HepG2 (cell line): ENCODE measurements at regions not wholly inside any gene's neighbourhood (a gene's known extent, or its start where the extent isn't known, plus 50 kb on each side); places are given as distances from the start of the nearest gene placed in this dataset.

ENCODE experiments used
- CTCF ChIP-seq: sonication (generic); formaldehyde crosslinking; IDR thresholded peaks from 2 replicates; pipeline ENCODE4 v1.5.0; 2020; ENCODE audit warnings: mild to moderate bottlenecking, missing genetic modification reagents, moderate library complexity
- HDAC2 ChIP-seq: sonication (generic); formaldehyde crosslinking; IDR thresholded peaks from 2 replicates; pipeline ENCODE4 v1.4.0; 2020; ENCODE audit warnings: missing genetic modification reagents
- HDAC6 ChIP-seq: fragments of 200-600 bp; sonication (generic); IDR thresholded peaks from 2 replicates; pipeline ENCODE4 v1.7.0; 2017; ENCODE audit warnings: mild to moderate bottlenecking, antibody characterized with exemption, low read length, low read depth
- MEF2D ChIP-seq: sonication (generic); formaldehyde crosslinking; IDR thresholded peaks from 2 replicates; pipeline ENCODE4 v1.5.1; 2020; ENCODE audit warnings: mild to moderate bottlenecking, missing genetic modification reagents
- NCOA2 ChIP-seq: sonication (generic); formaldehyde crosslinking; IDR thresholded peaks from 2 replicates; pipeline ENCODE4 v1.8.0; 2022; ENCODE audit warnings: inconsistent platforms
- POLR2AphosphoS5 ChIP-seq: IDR thresholded peaks from 2 replicates; pipeline ENCODE4 v1.6.1; 2012; ENCODE audit warnings: low read depth, low read length
- SP1 ChIP-seq, 2 experiments: fragments of 450-650 bp in 1 of 2; sonication (generic) in 1 of 2; formaldehyde crosslinking in 1 of 2; IDR thresholded peaks; 2 replicates each; pipeline versions ENCODE4 v1.4.0 to v1.6.1; 2016 to 2020; ENCODE audit warnings: missing genetic modification reagents in 1 of 2
- TARDBP ChIP-seq: sonication (generic); formaldehyde crosslinking; IDR thresholded peaks from 2 replicates; pipeline ENCODE4 v1.8.0; 2022; ENCODE audit warnings: mild to moderate bottlenecking, missing genetic modification reagents
- TBP ChIP-seq: sonication (generic); formaldehyde crosslinking; IDR thresholded peaks from 2 replicates; pipeline ENCODE4 v1.5.0; 2020; ENCODE audit warnings: missing genetic modification reagents
- TCF7 ChIP-seq: sonication (generic); IDR thresholded peaks from 2 replicates; pipeline ENCODE4 v1.6.1; 2016; ENCODE audit warnings: antibody characterized with exemption, low read depth
- ZFX ChIP-seq: sonication (generic); formaldehyde crosslinking; IDR thresholded peaks from 2 replicates; pipeline ENCODE4 v1.4.0; 2020; ENCODE audit warnings: mild to moderate bottlenecking, low read depth, missing genetic modification reagents, moderate library complexity
- ZNF501 ChIP-seq: sonication (generic); formaldehyde crosslinking; IDR thresholded peaks from 2 replicates; pipeline ENCODE4 v1.5.1; 2020; ENCODE audit warnings: mild to moderate bottlenecking, moderate library complexity, missing genetic modification reagents

DNA sequence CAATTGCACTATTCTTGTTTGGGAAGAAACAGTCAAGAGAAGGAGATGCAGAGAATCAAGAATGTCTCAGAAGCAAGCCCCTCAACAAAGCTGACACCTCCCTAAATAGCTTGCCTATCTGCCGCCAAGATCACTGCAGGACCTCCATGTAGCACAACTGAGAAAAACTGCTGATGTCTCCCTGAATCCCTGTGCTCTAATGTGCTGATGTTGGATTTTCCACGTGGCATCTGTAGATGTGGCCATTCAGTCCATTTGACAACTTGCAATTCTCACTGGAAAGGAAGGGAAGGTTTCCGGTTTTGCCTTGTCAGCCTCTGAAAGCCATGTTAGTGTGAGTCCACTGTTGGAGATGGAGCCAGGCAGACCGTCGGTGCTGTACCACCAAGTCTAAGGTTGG, 374.0 kb downstream of the DIRAS2 start:
- no peak for TF ChIP-seq ZNF501
- no peak for TF ChIP-seq CTCF (CRISPR knock-in tag)
- TF ChIP-seq HDAC2 (CRISPR knock-in tag): no peak
- TF ChIP-seq NCOA2 (CRISPR knock-in tag): no peak
- TF ChIP-seq MEF2D (CRISPR knock-in tag): no peak
- TF ChIP-seq POLR2AphosphoS5: no peak
- no peak for TF ChIP-seq TCF7
- no peak for TF ChIP-seq HDAC6
- TF ChIP-seq TARDBP: no peak
- no peak for TF ChIP-seq ZFX
- no peak for TF ChIP-seq SP1 (IDR thresholded peaks at IDR 0.05)
- no peak for TF ChIP-seq SP1 (CRISPR knock-in tag; IDR thresholded peaks at IDR 0.05)
- no peak for TF ChIP-seq TBP
